HL-60 (cell line): ENCODE measurements at regions not wholly inside any gene's neighbourhood (a gene's known extent, or its start where the extent isn't known, plus 50 kb on each side); places are given as distances from the start of the nearest gene placed in this dataset.

Source experiments
- CTCF ChIP-seq: IDR thresholded peaks from one replicate; pipeline ENCODE4 v1.5.1; 2011; ENCODE audit warnings: low read length, control low read depth, inconsistent platforms; ENCODE audit not compliant: insufficient read depth
- TF ChIP-seq, protein P1 (sequence below): IDR thresholded peaks from 2 replicates; pipeline ENCODE4 v1.6.1; 2012; ENCODE audit warnings: low read depth; ENCODE audit not compliant: insufficient replicate concordance

DNA sequence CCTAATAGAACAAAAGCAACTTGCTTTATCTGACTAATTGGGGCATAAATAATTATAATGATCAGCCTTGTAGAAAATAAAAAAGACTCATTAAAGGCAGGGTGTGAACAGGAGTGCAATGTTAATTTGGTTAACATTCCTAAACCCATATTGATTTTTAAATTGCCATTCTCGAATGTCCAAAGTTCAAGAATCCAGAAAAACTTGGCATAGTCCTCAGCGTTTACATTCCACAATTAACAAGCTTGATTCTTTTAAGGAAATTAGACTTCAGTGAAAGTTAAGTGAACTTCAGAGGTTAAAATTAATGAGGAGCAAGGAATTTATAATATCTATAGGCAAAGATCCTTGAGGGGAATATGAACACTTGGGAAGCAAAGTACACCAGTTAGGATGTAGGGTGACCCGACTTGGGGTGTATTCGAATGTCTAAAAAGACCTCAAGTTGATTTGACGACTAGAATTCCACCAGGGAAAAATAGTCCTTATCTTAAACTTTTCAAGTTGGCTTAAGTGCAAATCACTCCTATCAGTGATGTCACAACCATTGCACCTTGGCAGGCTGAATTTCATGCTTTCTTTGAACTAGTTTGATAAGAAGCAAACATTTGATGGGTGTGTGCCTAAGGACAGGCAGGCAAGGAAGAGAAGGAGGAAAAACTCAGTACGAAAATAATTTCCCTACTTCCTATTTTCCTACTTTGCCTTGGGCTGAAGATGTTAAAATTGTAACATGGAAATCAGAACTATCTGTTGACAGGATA lies 830.4 kb upstream of the COBL start:
- TF ChIP-seq CTCF = no peak
- TF ChIP-seq, protein P1, sequence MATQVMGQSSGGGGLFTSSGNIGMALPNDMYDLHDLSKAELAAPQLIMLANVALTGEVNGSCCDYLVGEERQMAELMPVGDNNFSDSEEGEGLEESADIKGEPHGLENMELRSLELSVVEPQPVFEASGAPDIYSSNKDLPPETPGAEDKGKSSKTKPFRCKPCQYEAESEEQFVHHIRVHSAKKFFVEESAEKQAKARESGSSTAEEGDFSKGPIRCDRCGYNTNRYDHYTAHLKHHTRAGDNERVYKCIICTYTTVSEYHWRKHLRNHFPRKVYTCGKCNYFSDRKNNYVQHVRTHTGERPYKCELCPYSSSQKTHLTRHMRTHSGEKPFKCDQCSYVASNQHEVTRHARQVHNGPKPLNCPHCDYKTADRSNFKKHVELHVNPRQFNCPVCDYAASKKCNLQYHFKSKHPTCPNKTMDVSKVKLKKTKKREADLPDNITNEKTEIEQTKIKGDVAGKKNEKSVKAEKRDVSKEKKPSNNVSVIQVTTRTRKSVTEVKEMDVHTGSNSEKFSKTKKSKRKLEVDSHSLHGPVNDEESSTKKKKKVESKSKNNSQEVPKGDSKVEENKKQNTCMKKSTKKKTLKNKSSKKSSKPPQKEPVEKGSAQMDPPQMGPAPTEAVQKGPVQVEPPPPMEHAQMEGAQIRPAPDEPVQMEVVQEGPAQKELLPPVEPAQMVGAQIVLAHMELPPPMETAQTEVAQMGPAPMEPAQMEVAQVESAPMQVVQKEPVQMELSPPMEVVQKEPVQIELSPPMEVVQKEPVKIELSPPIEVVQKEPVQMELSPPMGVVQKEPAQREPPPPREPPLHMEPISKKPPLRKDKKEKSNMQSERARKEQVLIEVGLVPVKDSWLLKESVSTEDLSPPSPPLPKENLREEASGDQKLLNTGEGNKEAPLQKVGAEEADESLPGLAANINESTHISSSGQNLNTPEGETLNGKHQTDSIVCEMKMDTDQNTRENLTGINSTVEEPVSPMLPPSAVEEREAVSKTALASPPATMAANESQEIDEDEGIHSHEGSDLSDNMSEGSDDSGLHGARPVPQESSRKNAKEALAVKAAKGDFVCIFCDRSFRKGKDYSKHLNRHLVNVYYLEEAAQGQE = no peak
